Activated T-cell treated with anti-CD3 and anti-CD28 coated beads for 48 hours (primary cell): ENCODE measurements at regions not wholly inside any gene's neighbourhood (a gene's known extent, or its start where the extent isn't known, plus 50 kb on each side); places are given as distances from the start of the nearest gene placed in this dataset.

Source experiments
- DNase-seq: peaks from one replicate; pipeline ENCODE4 v3.0.0-alpha.2; 2020; ENCODE audit warnings: low read depth

DNA sequence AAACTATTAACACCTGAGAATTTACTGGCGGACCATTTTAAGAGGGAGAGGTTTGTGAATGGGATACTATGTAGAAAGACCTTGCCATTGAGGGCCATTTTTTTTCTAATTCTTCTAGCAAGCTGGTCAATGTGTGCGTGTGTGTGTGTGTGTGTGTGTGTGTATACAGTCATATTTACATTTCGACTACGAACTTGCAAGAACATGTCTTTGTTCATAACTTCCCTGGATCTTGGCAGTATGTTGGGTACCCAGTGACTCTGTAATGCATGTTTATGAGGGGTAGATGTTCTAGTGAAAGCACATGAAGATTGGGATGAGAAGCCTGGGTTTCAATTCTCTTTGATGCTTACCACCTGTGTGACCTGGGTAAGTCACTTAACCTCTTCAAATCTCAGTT lies 133.6 kb downstream of the UBE2E3 start:
- no peak for DNase-seq

DNA sequence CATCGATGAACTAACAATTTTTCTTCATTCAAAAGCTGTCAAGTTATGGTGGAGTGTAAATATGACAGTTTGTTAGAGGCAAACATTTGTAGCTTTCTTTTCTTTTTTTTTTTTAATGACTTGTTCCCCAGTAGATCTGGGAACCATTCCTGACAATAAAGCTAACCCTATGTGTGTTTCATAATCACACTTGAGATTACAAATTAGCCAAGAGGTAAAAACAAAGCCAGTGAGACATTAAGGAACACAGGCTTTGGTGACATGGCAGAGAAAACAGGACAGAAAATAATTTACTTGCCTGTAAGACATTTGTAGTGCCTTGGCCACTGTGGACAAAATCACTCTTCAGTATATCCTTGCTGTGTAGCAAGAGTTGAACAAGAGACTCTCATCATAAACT lies 135.9 kb downstream of the UBE2E3 start:
- DNase-seq, result no peak

- no peak for DNase-seq
These were observed 137.0 kb downstream of the UBE2E3 start for GRCh38 chr2:181117206-181117925.

DNA sequence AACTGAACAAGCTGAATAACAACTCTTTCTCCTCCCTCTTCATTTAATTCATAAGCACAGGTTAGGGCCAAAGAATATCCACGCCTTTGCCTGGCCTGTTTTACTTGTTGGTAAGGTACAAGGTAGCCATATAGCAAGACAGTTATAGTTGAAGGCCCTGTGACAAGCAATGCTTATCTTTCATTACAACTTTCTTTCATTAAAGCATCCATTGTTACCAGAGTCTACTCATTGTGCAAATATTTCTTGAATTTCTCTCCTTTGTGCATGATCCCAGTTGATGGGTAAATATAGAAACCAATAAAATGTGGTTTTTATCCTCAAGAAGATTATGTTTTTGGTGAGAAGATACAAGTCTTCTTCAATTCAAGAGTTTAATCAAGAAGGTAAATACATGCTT lies 140.2 kb downstream of the UBE2E3 start:
- DNase-seq, result no peak

- no peak for DNase-seq
These were observed 141.6 kb downstream of the UBE2E3 start for GRCh38 chr2:181121996-181122395.

GRCh38 chr2:181122601-181123000 lies 142.2 kb downstream of the UBE2E3 start:
- no peak for DNase-seq

DNA sequence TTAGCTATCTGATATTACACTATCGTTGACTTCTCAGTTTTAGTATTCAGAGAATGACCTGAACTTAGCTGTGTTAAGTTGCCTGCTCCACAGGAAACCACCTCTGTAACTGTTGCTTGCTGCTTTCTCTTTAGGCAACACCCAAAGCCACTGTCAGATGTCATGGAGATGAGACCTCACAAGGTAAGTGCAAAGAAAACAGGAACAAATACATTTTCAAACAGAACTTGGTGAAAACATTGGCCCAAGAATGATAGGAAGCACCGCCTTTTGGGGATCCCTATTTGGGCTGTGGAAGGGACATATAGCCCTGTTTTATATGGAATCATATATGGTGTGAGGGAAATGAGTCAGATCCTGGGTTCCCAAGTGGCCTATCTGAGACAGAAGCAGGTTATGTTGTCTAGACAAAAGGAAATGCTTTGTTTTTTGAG lies 143.4 kb downstream of the UBE2E3 start:
- no peak for DNase-seq

DNA sequence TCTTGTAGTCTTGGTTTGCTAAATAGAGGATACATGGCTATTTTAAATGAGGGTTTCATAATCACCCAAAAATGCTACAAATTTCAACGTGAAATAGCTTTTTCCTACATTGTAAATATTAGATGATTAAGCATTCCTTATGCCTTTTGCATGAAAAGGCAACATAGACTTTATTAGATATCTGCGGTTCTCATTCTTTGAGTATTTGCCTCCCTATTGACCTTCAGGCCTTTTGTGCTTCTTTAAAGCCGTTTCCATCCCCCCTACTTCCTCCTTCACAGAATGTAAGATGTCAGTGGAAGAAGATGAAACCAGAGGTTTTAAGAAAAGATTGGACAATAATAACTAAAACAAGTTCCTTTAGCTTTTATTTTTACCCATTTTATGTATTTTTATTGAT lies 144.1 kb downstream of the UBE2E3 start:
- DNase-seq, result no peak

- DNase-seq, result no peak
These were observed 145.0 kb downstream of the UBE2E3 start for GRCh38 chr2:181125359-181125758.

- DNase-seq, result no peak
These were observed 146.0 kb downstream of the UBE2E3 start for GRCh38 chr2:181126311-181126868.

DNA sequence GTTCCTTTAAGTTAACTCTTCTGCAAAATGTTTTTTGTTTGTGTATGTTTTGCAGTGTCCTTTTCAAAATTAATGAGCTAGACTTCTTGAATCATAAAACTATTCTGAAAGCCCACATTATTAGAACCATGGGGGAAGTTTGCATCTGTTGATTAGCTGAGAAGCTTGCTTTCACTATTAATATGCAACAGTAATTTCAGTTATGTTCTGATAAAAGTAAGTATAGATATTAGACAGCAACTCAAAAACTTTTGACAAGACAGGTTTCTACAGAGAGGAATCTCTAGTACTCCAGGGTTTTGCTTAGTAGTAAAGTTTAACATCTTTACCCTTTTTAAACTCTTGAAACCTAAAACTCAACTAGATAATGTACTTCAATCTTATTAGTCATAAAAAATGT lies 147.8 kb downstream of the UBE2E3 start:
- DNase-seq, result no peak

DNA sequence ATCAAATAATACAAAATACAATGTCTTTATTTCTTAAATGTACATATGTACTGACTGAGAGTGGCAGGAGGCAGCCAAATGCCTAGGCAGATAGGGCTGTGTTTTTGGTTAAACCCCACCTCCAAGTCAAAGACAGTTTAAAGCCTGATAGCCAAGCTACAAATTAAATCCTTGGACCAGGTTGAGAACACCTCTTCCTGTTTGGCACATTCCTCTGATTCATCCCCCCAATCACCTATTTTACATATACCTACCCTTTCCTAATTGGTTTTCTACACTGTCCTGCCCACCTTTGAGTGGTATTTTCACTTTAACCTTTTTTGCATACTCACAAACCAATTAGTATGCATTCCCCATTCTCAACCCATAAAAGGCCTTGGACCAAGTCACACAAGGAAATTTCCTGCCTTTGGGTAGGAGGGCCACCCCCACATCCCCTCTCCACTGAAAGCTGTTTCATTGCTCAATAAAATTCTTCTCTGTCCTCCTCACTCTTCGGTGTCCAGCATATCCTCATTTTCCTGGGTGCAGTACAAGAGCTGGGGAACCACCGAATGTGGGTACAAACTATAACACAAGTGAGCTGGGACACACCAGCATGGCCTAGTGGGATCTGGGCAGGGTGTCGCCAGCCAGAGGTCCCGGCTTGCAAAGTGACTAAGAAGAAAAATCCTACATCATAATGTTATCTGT lies 149.1 kb downstream of the UBE2E3 start:
- DNase-seq, result no peak

GRCh38 chr2:181130686-181131085 lies 150.3 kb downstream of the UBE2E3 start:
- DNase-seq, result no peak

- no peak for DNase-seq
These were observed 151.2 kb downstream of the UBE2E3 start for GRCh38 chr2:181131584-181131983.

GRCh38 chr2:181138816-181139215 lies 158.4 kb downstream of the UBE2E3 start:
- no peak for DNase-seq

DNA sequence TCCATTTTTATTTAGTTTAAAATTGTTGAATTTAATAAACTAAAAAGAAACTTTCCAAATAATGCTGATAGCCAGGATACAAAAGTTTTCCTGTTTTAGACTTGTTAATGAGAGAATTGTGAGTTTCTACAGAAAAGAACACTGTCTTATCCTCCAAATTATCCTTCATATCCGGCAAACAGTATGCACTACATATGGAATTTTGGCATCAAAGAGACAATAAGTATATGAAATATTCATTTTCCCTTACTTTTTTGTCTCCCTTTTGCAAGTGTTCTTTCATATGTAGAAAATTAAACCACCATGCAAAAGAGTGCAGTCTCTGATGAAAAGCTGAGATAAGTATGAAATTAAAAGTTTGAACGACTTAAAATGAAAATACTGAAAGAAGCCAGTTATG lies 159.4 kb downstream of the UBE2E3 start:
- DNase-seq, result no peak

- DNase-seq, result no peak
These were observed 160.0 kb downstream of the UBE2E3 start for GRCh38 chr2:181140414-181140813.

DNA sequence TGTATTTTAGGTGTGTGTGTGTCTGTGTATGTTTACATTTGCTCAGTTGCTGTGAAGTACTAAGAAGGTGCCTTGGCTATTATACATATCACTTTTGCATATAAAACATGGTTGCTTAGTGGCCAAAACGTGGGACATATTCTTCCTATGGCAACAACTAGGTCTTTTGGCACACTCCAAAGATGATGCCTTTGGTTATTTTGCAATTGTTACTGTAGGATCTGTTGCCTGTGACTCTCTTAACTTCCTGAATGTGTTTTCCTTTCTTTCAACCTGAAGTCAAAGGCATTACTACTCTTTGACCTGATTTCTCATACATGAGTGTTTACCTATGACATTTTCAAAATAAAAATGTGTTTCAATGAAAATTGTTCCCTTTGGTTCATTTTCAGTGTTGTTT lies 160.5 kb downstream of the UBE2E3 start:
- no peak for DNase-seq

GRCh38 chr2:181141676-181142075 lies 161.3 kb downstream of the UBE2E3 start:
- no peak for DNase-seq

DNA sequence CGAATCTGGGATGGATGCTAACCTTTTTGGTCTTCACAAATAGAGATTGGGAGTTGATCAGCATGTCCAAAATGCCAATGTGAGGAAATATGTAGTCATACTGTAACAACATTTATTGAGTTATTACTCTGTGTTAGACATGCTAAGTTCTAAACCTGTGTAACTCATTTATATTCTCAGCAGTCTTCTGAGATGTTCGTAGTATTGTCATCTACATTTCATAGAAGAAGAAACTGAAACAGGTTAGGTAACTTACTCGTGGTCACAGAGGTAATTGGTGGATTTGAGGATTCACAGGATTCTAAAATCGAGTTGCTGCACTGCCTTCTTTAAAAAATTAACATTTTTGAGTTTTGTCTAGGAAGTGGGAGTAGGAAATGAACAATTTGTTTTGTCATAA lies 162.1 kb downstream of the UBE2E3 start:
- DNase-seq, result no peak

GRCh38 chr2:181143790-181144300 lies 163.4 kb downstream of the UBE2E3 start:
- DNase-seq, result no peak

DNA sequence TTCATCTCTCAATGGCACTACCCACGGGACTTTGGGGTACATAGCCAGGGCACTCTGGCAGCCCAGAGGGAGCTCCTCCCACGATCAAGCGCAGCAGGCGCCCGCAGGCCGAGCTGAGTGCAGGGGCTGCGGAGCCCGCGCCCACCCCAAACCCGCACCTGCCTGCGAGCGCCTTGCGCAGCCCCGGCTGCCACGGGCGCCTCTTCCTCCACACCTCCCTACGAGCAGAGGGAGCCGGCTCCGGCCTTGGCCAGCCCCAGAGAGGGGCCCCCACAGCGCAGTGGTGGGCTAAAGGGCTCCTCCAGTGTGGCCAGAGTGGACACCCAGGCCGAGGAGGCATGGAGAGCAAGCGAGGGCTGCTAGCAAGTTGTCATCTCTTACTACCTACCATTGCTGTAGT lies 165.2 kb downstream of the UBE2E3 start:
- no peak for DNase-seq

GRCh38 chr2:181146171-181146570 lies 165.8 kb downstream of the UBE2E3 start:
- no peak for DNase-seq
